ENCODE measurements at regions not wholly inside any gene's neighbourhood (a gene's known extent, or its start where the extent isn't known, plus 50 kb on each side); places are given as distances from the start of the nearest gene placed in this dataset.

GRCh38 chr12:75812271-75813018, 219.1 kb downstream of the PHLDA1 start:
- TF ChIP-seq CTCF (conservative IDR thresholded peaks at IDR 0.05; ENCODE audit: low read depth, low read length): no peak
- DNase-seq (ENCODE audit: low read depth): no peak
- H3K4me3 ChIP-seq (ENCODE audit: low read depth, low read length): no peak overlapping the region

DNA sequence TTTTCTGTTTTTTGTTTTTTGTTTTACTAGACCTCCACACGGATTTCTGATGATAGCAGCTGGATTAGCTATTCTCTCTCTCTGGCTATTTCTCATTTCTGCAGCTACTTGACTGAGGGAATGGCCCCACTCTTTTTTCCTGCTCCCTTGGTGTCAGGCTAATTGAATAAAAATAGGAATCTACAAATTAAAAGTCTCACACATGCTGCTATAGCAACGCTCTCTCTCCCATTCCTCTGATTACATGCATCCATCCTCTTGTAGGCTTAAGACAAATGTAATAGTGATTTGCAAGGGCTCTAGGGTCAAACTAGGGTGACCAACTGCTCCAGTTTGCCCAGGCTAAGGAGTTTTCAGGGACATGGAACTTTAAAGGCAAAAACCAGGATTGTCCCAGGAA, 221.8 kb downstream of the PHLDA1 start:
- TF ChIP-seq CTCF (conservative IDR thresholded peaks at IDR 0.05; ENCODE audit: low read depth, low read length): no peak
- no peak for DNase-seq (ENCODE audit: low read depth)
- H3K4me3 ChIP-seq (ENCODE audit: low read depth, low read length): no peak overlapping the region

GRCh38 chr12:75807494-75807893, 224.1 kb downstream of the PHLDA1 start:
- DNase-seq (ENCODE audit: low read depth): no peak
- no peak overlapping the region for H3K4me3 ChIP-seq (ENCODE audit: low read depth, low read length)
- no peak for TF ChIP-seq CTCF (conservative IDR thresholded peaks at IDR 0.05; ENCODE audit: low read depth, low read length)

DNA sequence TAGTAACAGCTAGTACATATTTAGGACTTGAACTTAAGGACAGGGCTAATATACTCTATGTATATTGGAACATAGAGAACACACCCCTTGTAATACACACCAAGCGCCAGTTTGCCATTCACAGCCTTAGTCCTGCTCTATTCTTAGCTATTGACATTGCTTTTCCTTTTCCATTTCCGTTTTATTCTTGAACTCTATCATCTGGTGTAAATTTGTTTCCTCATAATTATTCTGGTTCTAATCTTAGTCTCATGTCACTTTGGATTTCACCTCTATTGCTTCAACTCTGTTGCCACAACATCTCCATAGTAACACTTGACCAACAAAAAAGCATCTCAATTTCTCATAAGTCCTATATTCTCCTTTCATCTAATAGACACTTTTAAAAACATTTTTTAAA, 225.7 kb downstream of the PHLDA1 start:
- DNase-seq (ENCODE audit: low read depth): no peak
- TF ChIP-seq CTCF (conservative IDR thresholded peaks at IDR 0.05; ENCODE audit: low read depth, low read length): no peak
- H3K4me3 ChIP-seq (ENCODE audit: low read depth, low read length): no peak overlapping the region

- no peak overlapping the region for H3K4me3 ChIP-seq (ENCODE audit: low read depth, low read length)
- no peak for TF ChIP-seq CTCF (conservative IDR thresholded peaks at IDR 0.05; ENCODE audit: low read depth, low read length)
- DNase-seq (ENCODE audit: low read depth): no peak
These were observed 226.3 kb downstream of the PHLDA1 start for GRCh38 chr12:75805320-75805719.

- H3K4me3 ChIP-seq (ENCODE audit: low read depth, low read length): no peak overlapping the region
- no peak for TF ChIP-seq CTCF (conservative IDR thresholded peaks at IDR 0.05; ENCODE audit: low read depth, low read length)
- no peak for DNase-seq (ENCODE audit: low read depth)
These were observed 233.2 kb downstream of the PHLDA1 start for GRCh38 chr12:75798136-75798926.
